IMR-90 (cell line): ENCODE measurements at regions not wholly inside any gene's neighbourhood (a gene's known extent, or its start where the extent isn't known, plus 50 kb on each side); places are given as distances from the start of the nearest gene placed in this dataset.

Experiments
- ATAC-seq: fragments of 200-7000 bp; cut with Tn5 transposase; 2 replicates; pipeline ENCODE4 v1.9.1; 2020; ENCODE audit warnings: low read depth, mild to moderate bottlenecking, moderate library complexity
- BruUV-seq: library from RNA; stranded (reverse); fragments of 400-500 nt; replicated peaks from 2 replicates; lab custom pipeline; 2021; lab: Mats Ljungman, UMichigan
- CTCF ChIA-PET: fragments of 300-600 bp; formaldehyde crosslinking; extraction: SDS; loops from one replicate; lab custom pipeline; 2021; ENCODE audit warnings: antibody characterized with exemption; lab: Yijun Ruan, JAX
- POLR2A ChIA-PET: fragments of 300-600 bp; sonication (Branson Sonifier 250); formaldehyde crosslinking; loops from one replicate; lab custom pipeline; 2022; ENCODE audit warnings: antibody characterized with exemption; ENCODE audit not compliant: unreplicated experiment; lab: Charles Lee
- DNase-seq: peaks from one replicate; pipeline ENCODE4 v3.0.0; 2013
- H2AFZ ChIP-seq: replicated peaks from 2 replicates; pipeline ENCODE3; 2013; ENCODE audit warnings: low read length, mild to moderate bottlenecking; ENCODE audit not compliant: poor library complexity
- H2AK5ac ChIP-seq: 2 replicates; pipeline ENCODE4 v1.6.1; 2013; ENCODE audit warnings: low read depth, low read length, inconsistent platforms
- H2AK9ac ChIP-seq: replicated peaks from 2 replicates; pipeline ENCODE3; 2013; ENCODE audit warnings: mild to moderate bottlenecking, low read depth, low read length, moderate library complexity; ENCODE audit not compliant: poor library complexity
- H2BK120ac ChIP-seq: 2 replicates; pipeline ENCODE4 v1.6.1; 2013; ENCODE audit warnings: low read depth, low read length, inconsistent platforms
- H2BK15ac ChIP-seq: 3 replicates; pipeline ENCODE4 v1.6.1; 2013; ENCODE audit warnings: low read depth, low read length, inconsistent platforms
- H2BK20ac ChIP-seq: 2 replicates; pipeline ENCODE4 v1.6.1; 2013; ENCODE audit warnings: low read depth, mild to moderate bottlenecking, inconsistent platforms, low read length, moderate library complexity
- H2BK5ac ChIP-seq: 2 replicates; pipeline ENCODE4 v1.6.1; 2013; ENCODE audit warnings: mild to moderate bottlenecking, low read depth, low read length, inconsistent platforms; ENCODE audit not compliant: poor library complexity, severe bottlenecking
- H3K14ac ChIP-seq: replicated peaks from 2 replicates; pipeline ENCODE4 v1.6.1; 2013; ENCODE audit warnings: low read depth, low read length, inconsistent platforms
- H3K18ac ChIP-seq: 2 replicates; pipeline ENCODE4 v1.6.1; 2013; ENCODE audit warnings: low read depth, low read length, control low read depth
- H3K23ac ChIP-seq: 2 replicates; pipeline ENCODE4 v1.6.1; 2013; ENCODE audit warnings: low read depth, low read length, inconsistent platforms
- H3K27ac ChIP-seq: 2 replicates; pipeline ENCODE4 v1.5.1; 2013; ENCODE audit warnings: mild to moderate bottlenecking, control low read depth, low read length; ENCODE audit not compliant: insufficient read depth
- H3K27me3 ChIP-seq: 2 replicates; pipeline ENCODE4 v1.6.1; 2013; ENCODE audit warnings: low read length; ENCODE audit not compliant: control insufficient read depth, insufficient read depth
- H3K36me3 ChIP-seq: 2 replicates; pipeline ENCODE4 v1.6.1; 2013; ENCODE audit warnings: low read length, mixed read lengths; ENCODE audit not compliant: control insufficient read depth, insufficient read depth
- H3K4ac ChIP-seq: 2 replicates; pipeline ENCODE4 v1.6.1; 2013; ENCODE audit warnings: low read depth, low read length, inconsistent platforms
- H3K4me1 ChIP-seq: 2 replicates; pipeline ENCODE4 v1.6.1; 2013; ENCODE audit warnings: low read length, mixed read lengths; ENCODE audit not compliant: control insufficient read depth, insufficient read depth
- H3K4me2 ChIP-seq: 2 replicates; pipeline ENCODE4 v1.6.1; 2013; ENCODE audit warnings: low read depth, mild to moderate bottlenecking, control low read depth, low read length, moderate library complexity
- H3K4me3 ChIP-seq: 2 replicates; pipeline ENCODE4 v1.5.1; 2013; ENCODE audit warnings: low read depth, mild to moderate bottlenecking, control low read depth, low read length, moderate library complexity; ENCODE audit not compliant: insufficient read depth
- H3K56ac ChIP-seq: 2 replicates; pipeline ENCODE4 v1.6.1; 2013; ENCODE audit warnings: low read length, inconsistent platforms; ENCODE audit not compliant: insufficient read depth; ENCODE audit errors: extremely low read depth
- H3K79me1 ChIP-seq, 2 experiments: 2 replicates each; pipeline ENCODE4 v1.6.1; 2013; ENCODE audit warnings: low read length in 2 of 2, inconsistent platforms in 1 of 2, low read depth in 1 of 2
- H3K9ac ChIP-seq: 2 replicates; pipeline ENCODE4 v1.6.1; 2013; ENCODE audit warnings: low read depth, low read length, control low read depth
- H3K9me1 ChIP-seq: 2 replicates; pipeline ENCODE4 v1.6.1; 2013; ENCODE audit warnings: low read length, inconsistent platforms; ENCODE audit not compliant: insufficient read depth
- H3K9me3 ChIP-seq: 2 replicates; pipeline ENCODE4 v1.6.1; 2013; ENCODE audit warnings: low read length; ENCODE audit not compliant: control insufficient read depth, insufficient read depth
- H4K20me1 ChIP-seq: 2 replicates; pipeline ENCODE4 v1.6.1; 2013; ENCODE audit warnings: low read length, inconsistent platforms; ENCODE audit not compliant: insufficient read depth
- H4K5ac ChIP-seq: 2 replicates; pipeline ENCODE4 v1.6.1; 2013; ENCODE audit warnings: mild to moderate bottlenecking, low read depth, low read length, control low read depth
- H4K8ac ChIP-seq, 2 experiments: 2 replicates each; pipeline ENCODE4 v1.6.1; 2013; ENCODE audit warnings: low read depth in 2 of 2, low read length in 2 of 2, control low read depth in 1 of 2, inconsistent platforms in 1 of 2
- H4K91ac ChIP-seq: 2 replicates; pipeline ENCODE4 v1.6.1; 2013; ENCODE audit warnings: low read depth, low read length, inconsistent platforms; ENCODE audit not compliant: insufficient read depth
- BHLHE40 ChIP-seq: fragments of 150-350 bp; IDR thresholded peaks from 2 replicates; pipeline ENCODE4 v1.6.1; 2016; ENCODE audit warnings: mild to moderate bottlenecking, low read depth, low read length
- CEBPB ChIP-seq: IDR thresholded peaks from 2 replicates; pipeline ENCODE4 v1.6.1; 2012; ENCODE audit warnings: low read depth, low read length, improper control_type of control experiment
- CHD1 ChIP-seq: IDR thresholded peaks from 2 replicates; pipeline ENCODE4 v1.6.1; 2012; ENCODE audit warnings: low read depth, low read length, improper control_type of control experiment
- FOS ChIP-seq: fragments of 150-350 bp; IDR thresholded peaks from 2 replicates; pipeline ENCODE4 v1.6.1; 2016; ENCODE audit warnings: low read depth, low read length
- MAFK ChIP-seq: IDR thresholded peaks from 2 replicates; pipeline ENCODE4 v1.6.1; 2012; ENCODE audit warnings: low read depth, low read length, improper control_type of control experiment
- RAD21 ChIP-seq: IDR thresholded peaks from 2 replicates; pipeline ENCODE4 v1.6.1; 2012; ENCODE audit warnings: low read length, improper control_type of control experiment
- RCOR1 ChIP-seq: IDR thresholded peaks from 2 replicates; pipeline ENCODE4 v1.6.1; 2012; ENCODE audit warnings: mild to moderate bottlenecking, low read length, improper control_type of control experiment; ENCODE audit not compliant: insufficient replicate concordance
- SMC3 ChIP-seq: fragments of 150-350 bp; IDR thresholded peaks from 2 replicates; pipeline ENCODE4 v1.6.1; 2016; ENCODE audit warnings: low read depth, mild to moderate bottlenecking, antibody characterized with exemption, low read length, moderate library complexity
- WGBS, 2 experiments: methylation state at CpG; one replicate each; pipeline versions ENCODE4 v1.1.5 to v1.1.7; 2013; ENCODE audit warnings: missing lambda C conversion rate in 2 of 2; ENCODE audit not compliant: insufficient read length in 1 of 2; ENCODE audit errors: extremely low coverage in 2 of 2; 5-methylcytosine and 5-hydroxymethylcytosine counted together
- dilution Hi-C: fragments of 300-500 bp; cut with HindIII; formaldehyde crosslinking; loops from one replicate; pipeline ENCODE4 v1.14.3; 2018; ENCODE audit warnings: low sequenced_read_pairs; ENCODE audit not compliant: unreplicated experiment
- in situ Hi-C: fragments of 300-500 bp; cut with MboI; formaldehyde crosslinking; loops from 3 replicates; pipeline ENCODE4 v1.14.3; 2019; ENCODE audit warnings: low sequenced_read_pairs, inconsistent platforms, mixed read lengths
- intact Hi-C: fragments of 100-400 bp; cut with micrococcal nuclease; formaldehyde crosslinking; loops from 2 replicates; pipeline ENCODE4 v1.10.0; 2022
- TF ChIP-seq, protein P1 (sequence below): fragments of 150-350 bp; IDR thresholded peaks from 2 replicates; pipeline ENCODE4 v1.6.1; 2017; ENCODE audit warnings: mild to moderate bottlenecking, antibody characterized with exemption, low read length, low read depth
- TF ChIP-seq, protein P2 (sequence below): conservative IDR thresholded peaks from 2 replicates; pipeline ENCODE4 v1.5.1; 2012; ENCODE audit warnings: mild to moderate bottlenecking, low read depth, low read length, improper control_type of control experiment

DNA sequence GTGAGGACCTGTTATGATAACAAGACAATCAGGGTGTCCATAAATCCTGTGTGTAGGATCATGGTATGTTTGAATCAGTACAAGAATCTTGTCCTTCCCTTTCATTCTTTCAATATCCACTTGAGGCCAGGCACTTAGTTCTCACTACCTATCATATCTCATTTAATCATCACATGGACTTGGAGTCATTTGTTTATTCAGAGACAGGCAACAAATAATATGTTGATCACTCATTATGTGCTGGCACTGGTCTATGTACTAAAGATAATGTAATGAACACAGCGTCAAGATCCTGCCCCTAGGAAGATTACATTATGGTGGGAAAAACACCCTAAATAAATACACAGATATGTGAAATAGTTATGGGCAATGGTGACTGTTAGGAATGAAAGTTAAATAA is 342.6 kb downstream of the LPIN1 start:
- Histone ChIP-seq H3K14ac (no peak overlapping the region), H4K91ac (no peak overlapping the region), H3K56ac (no peak overlapping the region), H4K5ac (no peak overlapping the region), H2BK20ac (no peak overlapping the region), H3K9me1 (0 out of 2 replicates have a peak, but pooled peaks cover 3% of the 10 kb centered on the region), H2BK15ac (no peak overlapping the region), H3K9me3 (0 out of 2 replicates have a peak, but pooled peaks cover 2% of the 10 kb centered on the region), H2AK5ac (no peak overlapping the region), H2BK120ac (no peak overlapping the region), H2AK9ac (no peak overlapping the region), H3K9ac (no peak overlapping the region), H3K27me3 (no peaks in the 10 kb centered on the region), H3K18ac (no peak overlapping the region), H4K8ac (no peak overlapping the region), H3K4ac (no peak overlapping the region), H3K23ac (no peak overlapping the region), H3K4me2 (no peak overlapping the region), H3K27ac (no peak overlapping the region), H3K4me3 (no peak overlapping the region), H3K36me3 (no peaks in the 10 kb centered on the region), H3K79me1 (no peaks in the 10 kb centered on the region), H2BK5ac (no peak overlapping the region), H4K20me1 (no peaks in the 10 kb centered on the region), H3K4me1 (no peaks in the 10 kb centered on the region), H2AFZ (no peak overlapping the region)
- dilution Hi-C loops (no loop called here), intact Hi-C loops (no loop called here), in situ Hi-C loops (no loop called here)
- TF ChIP-seq FOS (no peak), RCOR1 (no peak), CHD1 (no peak), SMC3 (no peak), BHLHE40 (no peak), RAD21 (no peak), MAFK (no peak), CEBPB (no peak)
- TF ChIP-seq, protein P1, sequence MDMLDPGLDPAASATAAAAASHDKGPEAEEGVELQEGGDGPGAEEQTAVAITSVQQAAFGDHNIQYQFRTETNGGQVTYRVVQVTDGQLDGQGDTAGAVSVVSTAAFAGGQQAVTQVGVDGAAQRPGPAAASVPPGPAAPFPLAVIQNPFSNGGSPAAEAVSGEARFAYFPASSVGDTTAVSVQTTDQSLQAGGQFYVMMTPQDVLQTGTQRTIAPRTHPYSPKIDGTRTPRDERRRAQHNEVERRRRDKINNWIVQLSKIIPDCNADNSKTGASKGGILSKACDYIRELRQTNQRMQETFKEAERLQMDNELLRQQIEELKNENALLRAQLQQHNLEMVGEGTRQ = no peak
- TF ChIP-seq, protein P2, sequence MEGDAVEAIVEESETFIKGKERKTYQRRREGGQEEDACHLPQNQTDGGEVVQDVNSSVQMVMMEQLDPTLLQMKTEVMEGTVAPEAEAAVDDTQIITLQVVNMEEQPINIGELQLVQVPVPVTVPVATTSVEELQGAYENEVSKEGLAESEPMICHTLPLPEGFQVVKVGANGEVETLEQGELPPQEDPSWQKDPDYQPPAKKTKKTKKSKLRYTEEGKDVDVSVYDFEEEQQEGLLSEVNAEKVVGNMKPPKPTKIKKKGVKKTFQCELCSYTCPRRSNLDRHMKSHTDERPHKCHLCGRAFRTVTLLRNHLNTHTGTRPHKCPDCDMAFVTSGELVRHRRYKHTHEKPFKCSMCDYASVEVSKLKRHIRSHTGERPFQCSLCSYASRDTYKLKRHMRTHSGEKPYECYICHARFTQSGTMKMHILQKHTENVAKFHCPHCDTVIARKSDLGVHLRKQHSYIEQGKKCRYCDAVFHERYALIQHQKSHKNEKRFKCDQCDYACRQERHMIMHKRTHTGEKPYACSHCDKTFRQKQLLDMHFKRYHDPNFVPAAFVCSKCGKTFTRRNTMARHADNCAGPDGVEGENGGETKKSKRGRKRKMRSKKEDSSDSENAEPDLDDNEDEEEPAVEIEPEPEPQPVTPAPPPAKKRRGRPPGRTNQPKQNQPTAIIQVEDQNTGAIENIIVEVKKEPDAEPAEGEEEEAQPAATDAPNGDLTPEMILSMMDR = no peak
- DNase-seq (no peak), ATAC-seq (no peak)
- WGBS, 2 experiments = no CpG with 5 or more reads among the region's 1 CpG
- ChIA-PET POLR2A (no interaction called here), CTCF (no interaction called here)
- BruUV-seq = no TSS peak
